PC-9 (cell line): ENCODE measurements at regions not wholly inside any gene's neighbourhood (a gene's known extent, or its start where the extent isn't known, plus 50 kb on each side); places are given as distances from the start of the nearest gene placed in this dataset.

Experiments used
- BruUV-seq: library from RNA; stranded (reverse); fragments of 400-500 nt; replicated peaks from 2 replicates; lab custom pipeline; 2021; lab: Mats Ljungman, UMichigan
- CTCF ChIA-PET: fragments of 300-600 bp; sonication (Branson Sonifier 250); formaldehyde crosslinking; loops from one replicate; lab custom pipeline; 2022; ENCODE audit warnings: antibody characterized with exemption; lab: Charles Lee
- POLR2A ChIA-PET: fragments of 300-600 bp; sonication (Branson Sonifier 250); formaldehyde crosslinking; loops from one replicate; lab custom pipeline; 2022; ENCODE audit warnings: antibody characterized with exemption; ENCODE audit not compliant: unreplicated experiment; lab: Charles Lee
- DNase-seq, 2 experiments: peaks; one replicate each; pipeline versions ENCODE4 v3.0.0 to v3.0.0-alpha.2; 2015 to 2022; ENCODE audit warnings: mixed read lengths in 1 of 2
- H2AFZ ChIP-seq: fragments of 200-600 bp; sonication (generic); 2 replicates; pipeline ENCODE4 v1.8.1; 2017; ENCODE audit warnings: antibody characterized with exemption
- H3F3A ChIP-seq: fragments of 200-600 bp; sonication (generic); 2 replicates; pipeline ENCODE4 v1.8.1; 2017; ENCODE audit warnings: antibody characterized with exemption, mild to moderate bottlenecking, low read depth; ENCODE audit not compliant: insufficient read depth
- H3K27ac ChIP-seq: fragments of 200-600 bp; sonication (generic); 2 replicates; pipeline ENCODE4 v1.6.1; 2016; ENCODE audit warnings: mixed run types
- H3K27me3 ChIP-seq: fragments of 200-600 bp; sonication (generic); 2 replicates; pipeline ENCODE4 v1.6.1; 2016; ENCODE audit warnings: low read depth, mixed run types; ENCODE audit not compliant: insufficient read depth
- H3K36me3 ChIP-seq: fragments of 200-600 bp; sonication (generic); 2 replicates; pipeline ENCODE4 v1.6.1; 2016; ENCODE audit warnings: low read depth, mixed run types
- H3K4me1 ChIP-seq: fragments of 200-600 bp; sonication (generic); replicated peaks from 2 replicates; pipeline ENCODE4 v1.6.1; 2016; ENCODE audit warnings: mixed run types; ENCODE audit not compliant: insufficient read depth
- H3K4me2 ChIP-seq: fragments of 200-600 bp; sonication (generic); 2 replicates; pipeline ENCODE4 v1.6.1; 2017; ENCODE audit warnings: mixed run types
- H3K4me3 ChIP-seq: fragments of 200-600 bp; sonication (generic); 2 replicates; pipeline ENCODE4 v1.6.1; 2016; ENCODE audit warnings: mixed run types
- H3K79me2 ChIP-seq: fragments of 200-600 bp; sonication (generic); 2 replicates; pipeline ENCODE4 v1.6.1; 2017; ENCODE audit warnings: low read depth, mixed run types
- H3K9me2 ChIP-seq: fragments of 200-600 bp; sonication (generic); 2 replicates; pipeline ENCODE4 v1.8.1; 2017; ENCODE audit warnings: mild to moderate bottlenecking; ENCODE audit not compliant: insufficient read depth
- H3K9me3 ChIP-seq: fragments of 200-600 bp; sonication (generic); 2 replicates; pipeline ENCODE4 v1.8.1; 2016; ENCODE audit warnings: low read depth; ENCODE audit not compliant: insufficient read depth
- H4K20me1 ChIP-seq: fragments of 200-600 bp; sonication (generic); 2 replicates; pipeline ENCODE4 v1.8.1; 2017; ENCODE audit not compliant: insufficient read depth
- EZH2 ChIP-seq: fragments of 200-600 bp; sonication (generic); IDR thresholded peaks from 2 replicates; pipeline ENCODE4 v1.8.0; 2017; ENCODE audit warnings: antibody characterized with exemption, low read depth
- intact Hi-C: fragments of 100-400 bp; cut with micrococcal nuclease; formaldehyde crosslinking; loops from one replicate; pipeline ENCODE4 v1.10.0; 2022; ENCODE audit not compliant: unreplicated experiment
- TF ChIP-seq, protein P1 (sequence below): fragments of 200-600 bp; sonication (generic); conservative IDR thresholded peaks from 2 replicates; pipeline ENCODE4 v1.6.1; 2017; ENCODE audit warnings: mixed run types, antibody characterized with exemption, mild to moderate bottlenecking, moderate library complexity

DNA sequence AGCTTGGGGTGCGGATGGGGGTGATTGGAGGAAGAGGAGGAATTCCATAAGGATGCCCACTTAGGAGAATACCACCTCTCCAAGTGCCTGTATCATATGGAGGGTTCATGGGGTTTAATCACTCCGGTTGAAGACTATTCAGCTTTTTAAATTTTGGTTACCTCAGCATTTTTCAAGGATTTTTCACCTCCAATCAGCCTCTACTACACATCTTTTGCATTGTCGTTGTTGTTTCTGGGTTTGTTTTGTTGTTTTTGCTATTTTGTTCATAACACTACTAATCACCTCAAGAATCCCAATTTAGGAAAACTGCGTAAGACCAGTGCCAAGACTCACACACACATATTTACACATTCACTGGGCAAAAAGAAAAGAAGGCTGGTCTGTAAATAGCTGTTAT is 619.5 kb upstream of the CDH5 start:
- Histone ChIP-seq H4K20me1 (no peaks in the 10 kb centered on the region), H3K9me3 (no peaks in the 10 kb centered on the region), H3K27me3 (peaks cover 43% of the 10 kb centered on the region), H3K36me3 (no peaks in the 10 kb centered on the region), H3K4me2 (no peak overlapping the region), H3K79me2 (no peaks in the 10 kb centered on the region), H2AFZ (no peak overlapping the region), H3K27ac (no peak overlapping the region), H3K4me3 (no peak overlapping the region), H3F3A (no peaks in the 10 kb centered on the region), H3K9me2 (no peaks in the 10 kb centered on the region), H3K4me1 (no peaks in the 10 kb centered on the region)
- no TSS peak for BruUV-seq
- intact Hi-C loops = no loop called here
- no peak for TF ChIP-seq EZH2
- TF ChIP-seq, protein P1, sequence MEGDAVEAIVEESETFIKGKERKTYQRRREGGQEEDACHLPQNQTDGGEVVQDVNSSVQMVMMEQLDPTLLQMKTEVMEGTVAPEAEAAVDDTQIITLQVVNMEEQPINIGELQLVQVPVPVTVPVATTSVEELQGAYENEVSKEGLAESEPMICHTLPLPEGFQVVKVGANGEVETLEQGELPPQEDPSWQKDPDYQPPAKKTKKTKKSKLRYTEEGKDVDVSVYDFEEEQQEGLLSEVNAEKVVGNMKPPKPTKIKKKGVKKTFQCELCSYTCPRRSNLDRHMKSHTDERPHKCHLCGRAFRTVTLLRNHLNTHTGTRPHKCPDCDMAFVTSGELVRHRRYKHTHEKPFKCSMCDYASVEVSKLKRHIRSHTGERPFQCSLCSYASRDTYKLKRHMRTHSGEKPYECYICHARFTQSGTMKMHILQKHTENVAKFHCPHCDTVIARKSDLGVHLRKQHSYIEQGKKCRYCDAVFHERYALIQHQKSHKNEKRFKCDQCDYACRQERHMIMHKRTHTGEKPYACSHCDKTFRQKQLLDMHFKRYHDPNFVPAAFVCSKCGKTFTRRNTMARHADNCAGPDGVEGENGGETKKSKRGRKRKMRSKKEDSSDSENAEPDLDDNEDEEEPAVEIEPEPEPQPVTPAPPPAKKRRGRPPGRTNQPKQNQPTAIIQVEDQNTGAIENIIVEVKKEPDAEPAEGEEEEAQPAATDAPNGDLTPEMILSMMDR = no peak
- ChIA-PET CTCF (no interaction called here), POLR2A (no interaction called here)
- DNase-seq = no peak

DNA sequence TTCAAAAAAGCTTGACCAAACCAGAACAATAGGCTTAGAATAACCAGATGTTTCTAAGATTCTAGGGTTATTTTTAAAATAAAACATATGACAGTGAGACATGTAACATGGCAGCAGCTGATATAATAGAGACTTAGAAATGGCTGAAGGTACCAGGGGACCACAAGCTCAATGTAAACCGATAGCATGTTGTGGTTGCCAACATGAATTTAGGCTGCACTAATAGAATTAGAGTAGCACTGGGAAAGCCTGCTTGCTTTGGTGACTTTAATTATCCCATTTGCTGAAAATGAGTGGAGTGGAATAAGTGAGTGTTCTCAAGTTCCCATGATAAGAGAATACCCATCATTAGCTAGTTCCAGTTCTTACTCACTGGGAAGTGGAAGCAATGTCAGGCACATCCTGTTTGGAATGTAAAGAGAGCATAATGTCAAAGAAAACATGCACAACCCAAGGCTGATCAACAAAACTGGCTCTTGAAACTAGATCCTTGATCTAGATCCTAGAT is 621.2 kb upstream of the CDH5 start:
- no TSS peak for BruUV-seq
- no peak for DNase-seq
- Histone ChIP-seq H3K4me3 (no peak overlapping the region), H3K79me2 (no peaks in the 10 kb centered on the region), H2AFZ (no peak overlapping the region), H3K36me3 (no peaks in the 10 kb centered on the region), H3K9me3 (no peaks in the 10 kb centered on the region), H3K4me1 (no peaks in the 10 kb centered on the region), H3K9me2 (no peaks in the 10 kb centered on the region), H4K20me1 (no peaks in the 10 kb centered on the region), H3K27me3 (peaks cover 35% of the 10 kb centered on the region), H3K4me2 (no peak overlapping the region), H3K27ac (no peak overlapping the region), H3F3A (no peaks in the 10 kb centered on the region)
- TF ChIP-seq, protein P1 = no peak
- no peak for TF ChIP-seq EZH2
- ChIA-PET POLR2A (no interaction called here), CTCF (no interaction called here)
- intact Hi-C loops = no loop called here

DNA sequence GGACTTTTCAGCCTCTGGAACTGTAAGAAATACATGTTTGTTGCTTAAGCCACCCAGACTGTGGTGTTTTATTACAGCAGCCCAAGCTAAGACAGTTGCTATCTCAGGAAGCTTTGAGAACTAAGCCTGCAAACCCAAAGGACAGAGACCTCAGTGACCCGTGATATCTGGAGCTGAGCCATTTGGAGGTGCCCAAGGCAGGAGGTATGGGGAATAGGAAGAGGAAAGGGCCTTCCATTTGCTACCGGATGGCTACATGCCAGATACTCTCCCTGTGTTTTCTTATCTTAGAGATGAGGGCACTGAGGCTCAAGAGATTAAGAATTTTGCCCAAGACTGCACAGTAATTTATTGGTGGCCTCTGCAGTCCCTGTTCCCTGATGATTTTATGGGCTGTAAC is 622.1 kb upstream of the CDH5 start:
- H2AFZ ChIP-seq = no peak overlapping the region
- DNase-seq = no peak
- no TSS peak for BruUV-seq
- H3F3A ChIP-seq = no peaks in the 10 kb centered on the region
- H4K20me1 ChIP-seq = no peaks in the 10 kb centered on the region
- no peaks in the 10 kb centered on the region for H3K36me3 ChIP-seq
- H3K27ac ChIP-seq = no peak overlapping the region
- H3K9me3 ChIP-seq = no peaks in the 10 kb centered on the region
- H3K79me2 ChIP-seq = no peaks in the 10 kb centered on the region
- H3K4me2 ChIP-seq = no peak overlapping the region
- H3K9me2 ChIP-seq = no peaks in the 10 kb centered on the region
- H3K27me3 ChIP-seq = peaks cover 26% of the 10 kb centered on the region
- CTCF ChIA-PET = no interaction called here
- H3K4me3 ChIP-seq = no peak overlapping the region
- POLR2A ChIA-PET = no interaction called here
- TF ChIP-seq, protein P1 = no peak
- no peak for TF ChIP-seq EZH2
- H3K4me1 ChIP-seq = no peaks in the 10 kb centered on the region
- intact Hi-C loops = no loop called here
